HG02623 (cell line): ENCODE measurements at regions not wholly inside any gene's neighbourhood (a gene's known extent, or its start where the extent isn't known, plus 50 kb on each side); places are given as distances from the start of the nearest gene placed in this dataset.
"Not testable (repeated sequence)": the region's sequence is repeated elsewhere in the genome, so short reads cannot be mapped to it uniquely, and the experiment has no call there.

Experiments used
- ATAC-seq: cut with Tn5 transposase; IDR thresholded peaks from one replicate; pipeline ENCODE4 v1.9.1; 2021; ENCODE audit warnings: moderate library complexity; ENCODE audit not compliant: unreplicated experiment

GRCh38 chr3:178348561-178349217 is 187.5 kb upstream of the KCNMB2 start:
- not testable (repeated sequence) for ATAC-seq

- not testable (repeated sequence) for ATAC-seq
These were observed 187.0 kb upstream of the KCNMB2 start for GRCh38 chr3:178349218-178349596.

- no peak for ATAC-seq
These were observed 185.5 kb upstream of the KCNMB2 start for GRCh38 chr3:178350763-178351162.

- ATAC-seq: no peak
These were observed 183.8 kb upstream of the KCNMB2 start for GRCh38 chr3:178352326-178353005.

- ATAC-seq: no peak
These were observed 183.1 kb upstream of the KCNMB2 start for GRCh38 chr3:178353006-178353694.

- ATAC-seq: no peak
These were observed 176.5 kb upstream of the KCNMB2 start for GRCh38 chr3:178359728-178360127.

GRCh38 chr3:178363048-178363447 is 173.2 kb upstream of the KCNMB2 start:
- not testable (repeated sequence) for ATAC-seq

GRCh38 chr3:178367817-178368617 is 168.2 kb upstream of the KCNMB2 start:
- no peak for ATAC-seq

GRCh38 chr3:178369006-178369405 is 167.2 kb upstream of the KCNMB2 start:
- no peak for ATAC-seq

GRCh38 chr3:178369811-178370210 is 166.4 kb upstream of the KCNMB2 start:
- ATAC-seq: no peak

- no peak for ATAC-seq
These were observed 165.8 kb upstream of the KCNMB2 start for GRCh38 chr3:178370387-178370786.

- no peak for ATAC-seq
These were observed 154.7 kb upstream of the KCNMB2 start for GRCh38 chr3:178381555-178381954.

- no peak for ATAC-seq
These were observed 154.2 kb upstream of the KCNMB2 start for GRCh38 chr3:178381971-178382448.

- no peak for ATAC-seq
These were observed 153.7 kb upstream of the KCNMB2 start for GRCh38 chr3:178382449-178383061.

- no peak for ATAC-seq
These were observed 151.7 kb upstream of the KCNMB2 start for GRCh38 chr3:178384321-178385230.

- ATAC-seq: no peak
These were observed 150.8 kb upstream of the KCNMB2 start for GRCh38 chr3:178385280-178385952.

GRCh38 chr3:178386401-178386800 is 149.8 kb upstream of the KCNMB2 start:
- ATAC-seq: no peak

- no peak for ATAC-seq
These were observed 149.4 kb upstream of the KCNMB2 start for GRCh38 chr3:178386880-178387279.

- no peak for ATAC-seq
These were observed 147.8 kb upstream of the KCNMB2 start for GRCh38 chr3:178388473-178388872.
